SK-N-SH treated with all-trans-retinoic acid at 6 μM for 48 hours (cell line): ENCODE measurements at regions not wholly inside any gene's neighbourhood (a gene's known extent, or its start where the extent isn't known, plus 50 kb on each side); places are given as distances from the start of the nearest gene placed in this dataset.

Experiments used
- ARNTL ChIP-seq: fragments of 450-650 bp; formaldehyde crosslinking; IDR thresholded peaks from 2 replicates; pipeline ENCODE4 v1.5.0; 2020; ENCODE audit warnings: low read depth, mild to moderate bottlenecking, moderate library complexity, borderline replicate concordance
- CSDC2 ChIP-seq: fragments of 250-450 bp; sonication (Bioruptor Pico); IDR thresholded peaks from 2 replicates; pipeline ENCODE4 v1.5.0; 2020; ENCODE audit warnings: mild to moderate bottlenecking, moderate library complexity
- GLIS3 ChIP-seq: fragments of 250-450 bp; sonication (Bioruptor Pico); IDR thresholded peaks from 2 replicates; pipeline ENCODE4 v1.5.0; 2020; ENCODE audit warnings: mild to moderate bottlenecking, moderate library complexity
- TOX ChIP-seq: fragments of 250-450 bp; sonication (Bioruptor Pico); IDR thresholded peaks from 2 replicates; pipeline ENCODE4 v1.8.0; 2021; ENCODE audit warnings: mild to moderate bottlenecking, moderate library complexity, borderline replicate concordance
- ZNF565 ChIP-seq: fragments of 450-650 bp; formaldehyde crosslinking; conservative IDR thresholded peaks from 2 replicates; pipeline ENCODE4 v1.5.0; 2020; ENCODE audit warnings: low read depth, mild to moderate bottlenecking, moderate library complexity
- TF ChIP-seq, protein P1 (sequence below): fragments of 250-450 bp; sonication (Bioruptor Pico); IDR thresholded peaks from 2 replicates; pipeline ENCODE4 v1.8.0; 2020; ENCODE audit warnings: mild to moderate bottlenecking, moderate library complexity, borderline replicate concordance

DNA sequence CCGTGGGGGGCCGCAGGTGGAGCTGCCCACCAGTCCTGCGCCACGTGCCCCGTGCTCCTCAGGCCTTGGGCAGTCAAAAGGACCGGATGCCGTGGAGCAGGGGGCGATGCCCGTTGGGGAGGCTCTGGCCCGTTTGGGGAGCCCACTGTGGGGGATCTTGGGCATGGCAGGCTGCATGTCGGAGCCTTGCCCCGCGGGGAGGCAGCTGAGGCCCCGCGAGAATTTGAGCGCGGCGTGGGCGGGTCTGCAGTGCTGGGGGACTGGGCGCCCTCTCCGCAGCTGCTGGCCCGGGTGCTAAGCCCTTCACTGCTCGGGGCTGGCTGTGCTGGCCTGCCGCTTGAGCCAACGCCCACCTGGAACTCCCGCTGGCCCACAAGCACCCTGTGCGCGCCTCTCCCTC, 445.6 kb upstream of the EDIL3 start:
- TF ChIP-seq, protein P1, sequence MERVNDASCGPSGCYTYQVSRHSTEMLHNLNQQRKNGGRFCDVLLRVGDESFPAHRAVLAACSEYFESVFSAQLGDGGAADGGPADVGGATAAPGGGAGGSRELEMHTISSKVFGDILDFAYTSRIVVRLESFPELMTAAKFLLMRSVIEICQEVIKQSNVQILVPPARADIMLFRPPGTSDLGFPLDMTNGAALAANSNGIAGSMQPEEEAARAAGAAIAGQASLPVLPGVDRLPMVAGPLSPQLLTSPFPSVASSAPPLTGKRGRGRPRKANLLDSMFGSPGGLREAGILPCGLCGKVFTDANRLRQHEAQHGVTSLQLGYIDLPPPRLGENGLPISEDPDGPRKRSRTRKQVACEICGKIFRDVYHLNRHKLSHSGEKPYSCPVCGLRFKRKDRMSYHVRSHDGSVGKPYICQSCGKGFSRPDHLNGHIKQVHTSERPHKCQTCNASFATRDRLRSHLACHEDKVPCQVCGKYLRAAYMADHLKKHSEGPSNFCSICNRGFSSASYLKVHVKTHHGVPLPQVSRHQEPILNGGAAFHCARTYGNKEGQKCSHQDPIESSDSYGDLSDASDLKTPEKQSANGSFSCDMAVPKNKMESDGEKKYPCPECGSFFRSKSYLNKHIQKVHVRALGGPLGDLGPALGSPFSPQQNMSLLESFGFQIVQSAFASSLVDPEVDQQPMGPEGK, result no peak
- TF ChIP-seq ARNTL (CRISPR knock-in tag) (no peak), GLIS3 (CRISPR knock-in tag) (no peak), ZNF565 (CRISPR knock-in tag) (no peak), TOX (no peak), CSDC2 (no peak)
